ENCODE measurements at regions not wholly inside any gene's neighbourhood (a gene's known extent, or its start where the extent isn't known, plus 50 kb on each side); places are given as distances from the start of the nearest gene placed in this dataset.

GRCh38 chr1:195430826-195431225 is 1177.4 kb downstream of the KCNT2 start:
- no peaks in the 10 kb centered on the region for H3K36me3 Mint-ChIP-seq (ENCODE audit: low read depth)
- no peaks in the 10 kb centered on the region for H3K4me1 Mint-ChIP-seq
- no peaks in the 10 kb centered on the region for H3K27me3 Mint-ChIP-seq
- no peak overlapping the region for H3K4me3 Mint-ChIP-seq
- CTCF ChIA-PET = interaction anchor here (0.6 kb wide), 1 partner anchor 68 kb away, joined by 3 read pairs; no protein-coding TSS in a partner anchor
- POLR2A ChIA-PET = no interaction called here
- no peak overlapping the region for H3K27ac Mint-ChIP-seq
- DNase-seq = no peak
- no peaks in the 10 kb centered on the region for H3K9me3 Mint-ChIP-seq

GRCh38 chr1:195428927-195429326 is 1179.3 kb downstream of the KCNT2 start:
- Mint-ChIP-seq H3K9me3 (no peaks in the 10 kb centered on the region), H3K4me3 (no peak overlapping the region), H3K4me1 (no peaks in the 10 kb centered on the region), H3K36me3 (ENCODE audit: low read depth) (no peaks in the 10 kb centered on the region), H3K27me3 (no peaks in the 10 kb centered on the region), H3K27ac (no peak overlapping the region)
- POLR2A ChIA-PET = interaction anchor here (0.7 kb wide), 1 partner anchor 1283 kb away, joined by 3 read pairs; no protein-coding TSS in a partner anchor
- CTCF ChIA-PET = no interaction called here
- DNase-seq = no peak

DNA sequence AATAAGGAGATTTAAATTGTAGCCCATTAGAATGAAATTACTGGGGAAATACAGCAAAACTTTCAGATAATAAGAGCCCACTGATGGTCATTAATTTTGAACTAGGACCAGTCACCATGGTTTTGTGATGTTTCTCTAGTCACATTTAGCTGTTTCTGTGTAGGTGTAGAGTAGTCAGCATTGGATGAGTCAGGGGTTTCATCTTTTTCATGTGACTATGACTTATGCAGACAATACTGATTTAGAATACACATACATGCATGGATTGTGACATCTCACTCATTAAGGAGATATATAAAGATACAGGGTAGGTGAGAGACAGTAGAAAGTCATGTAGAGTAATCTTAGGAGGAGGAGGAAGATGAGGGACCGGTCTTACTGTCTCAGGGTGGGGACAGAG is 1192.7 kb downstream of the KCNT2 start:
- Mint-ChIP-seq H3K4me3 (no peak overlapping the region), H3K4me1 (no peaks in the 10 kb centered on the region), H3K36me3 (ENCODE audit: low read depth) (no peaks in the 10 kb centered on the region), H3K27ac (no peak overlapping the region), H3K9me3 (no peaks in the 10 kb centered on the region), H3K27me3 (no peaks in the 10 kb centered on the region)
- no peak for DNase-seq
- ChIA-PET POLR2A (no interaction called here), CTCF (no interaction called here)

GRCh38 chr1:195394567-195394966 is 1213.7 kb downstream of the KCNT2 start:
- DNase-seq = no peak
- POLR2A ChIA-PET = no interaction called here
- Mint-ChIP-seq H3K27ac (no peak overlapping the region), H3K9me3 (no peaks in the 10 kb centered on the region), H3K4me1 (no peaks in the 10 kb centered on the region), H3K27me3 (no peaks in the 10 kb centered on the region), H3K36me3 (ENCODE audit: low read depth) (no peaks in the 10 kb centered on the region), H3K4me3 (no peak overlapping the region)
- CTCF ChIA-PET = no interaction called here

DNA sequence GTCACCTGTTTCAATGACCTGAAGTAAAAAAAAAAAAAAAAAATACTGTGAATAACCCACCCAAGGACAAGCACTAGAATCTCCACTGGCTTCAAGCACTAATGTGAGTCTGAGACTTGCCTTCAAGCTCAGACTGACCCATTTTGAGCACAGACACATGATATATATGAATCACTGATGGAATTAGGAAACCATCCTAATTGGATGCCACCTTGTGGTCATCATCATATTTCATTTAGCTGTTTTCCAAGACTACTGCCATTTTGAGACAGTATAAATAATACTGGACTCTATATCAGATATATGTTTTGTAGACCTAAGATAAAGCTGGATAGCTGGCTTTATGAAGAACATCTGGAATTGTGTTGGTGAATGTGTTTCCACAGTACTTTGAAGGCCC is 1232.0 kb downstream of the KCNT2 start:
- no peaks in the 10 kb centered on the region for H3K27me3 Mint-ChIP-seq
- H3K4me1 Mint-ChIP-seq = no peaks in the 10 kb centered on the region
- H3K4me3 Mint-ChIP-seq = no peak overlapping the region
- no peak overlapping the region for H3K27ac Mint-ChIP-seq
- CTCF ChIA-PET = interaction anchor here (0.6 kb wide), 1 partner anchor 15 kb away, joined by 8 read pairs; no protein-coding TSS in a partner anchor
- no peaks in the 10 kb centered on the region for H3K9me3 Mint-ChIP-seq
- POLR2A ChIA-PET = no interaction called here
- no peaks in the 10 kb centered on the region for H3K36me3 Mint-ChIP-seq (ENCODE audit: low read depth)
- DNase-seq = no peak

GRCh38 chr1:195373856-195374255 is 1234.4 kb downstream of the KCNT2 start:
- H3K27ac Mint-ChIP-seq = no peak overlapping the region
- no peak for DNase-seq
- H3K4me3 Mint-ChIP-seq = no peak overlapping the region
- H3K27me3 Mint-ChIP-seq = no peaks in the 10 kb centered on the region
- no peaks in the 10 kb centered on the region for H3K4me1 Mint-ChIP-seq
- H3K36me3 Mint-ChIP-seq (ENCODE audit: low read depth) = no peaks in the 10 kb centered on the region
- H3K9me3 Mint-ChIP-seq = no peaks in the 10 kb centered on the region
- ChIA-PET CTCF (no interaction called here), POLR2A (no interaction called here)

DNA sequence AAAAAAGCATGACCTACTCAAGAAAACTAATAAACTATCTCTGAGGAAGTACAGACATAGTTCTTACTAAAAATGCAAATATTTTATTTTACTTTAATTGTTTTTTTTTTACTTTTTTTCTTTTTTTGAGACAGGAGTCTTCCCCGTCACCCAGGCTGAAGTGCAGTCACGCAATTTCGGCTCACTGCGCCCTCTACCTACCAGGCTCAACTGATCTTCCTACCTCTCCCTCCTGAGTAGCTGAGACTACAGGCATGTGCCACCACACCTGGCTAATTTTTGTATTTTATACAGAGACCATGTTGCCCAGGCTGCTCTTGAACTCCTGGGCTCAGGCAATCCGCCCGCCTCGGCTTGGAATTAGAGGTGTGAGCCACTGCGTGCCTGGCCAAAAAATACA is 1263.1 kb downstream of the KCNT2 start:
- Mint-ChIP-seq H3K27ac (no peak overlapping the region), H3K27me3 (no peaks in the 10 kb centered on the region), H3K36me3 (ENCODE audit: low read depth) (no peaks in the 10 kb centered on the region), H3K4me3 (no peak overlapping the region), H3K9me3 (no peaks in the 10 kb centered on the region), H3K4me1 (no peaks in the 10 kb centered on the region)
- ChIA-PET POLR2A (no interaction called here), CTCF (no interaction called here)
- no peak for DNase-seq

DNA sequence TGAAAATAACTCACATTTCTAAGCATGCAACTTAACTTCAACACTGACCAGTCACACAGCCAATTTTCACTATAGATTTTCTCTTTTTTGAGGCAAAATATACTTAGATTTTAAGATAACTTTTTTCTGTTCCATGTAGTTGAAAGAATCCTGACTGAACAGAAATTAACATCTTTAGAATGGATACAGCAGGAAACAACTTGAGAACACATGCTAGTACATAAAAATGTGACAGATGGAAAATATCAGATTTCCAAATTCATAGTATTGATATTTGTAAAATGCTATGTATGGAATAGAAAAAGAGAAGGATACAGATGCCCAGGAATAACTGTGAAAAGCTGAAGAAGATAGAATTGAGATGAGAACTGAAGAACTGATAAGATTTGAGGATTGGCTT is 1270.6 kb downstream of the KCNT2 start:
- H3K4me3 Mint-ChIP-seq = no peak overlapping the region
- DNase-seq = no peak
- H3K9me3 Mint-ChIP-seq = no peaks in the 10 kb centered on the region
- H3K27me3 Mint-ChIP-seq = no peaks in the 10 kb centered on the region
- ChIA-PET CTCF (no interaction called here), POLR2A (no interaction called here)
- no peak overlapping the region for H3K27ac Mint-ChIP-seq
- no peaks in the 10 kb centered on the region for H3K4me1 Mint-ChIP-seq
- H3K36me3 Mint-ChIP-seq (ENCODE audit: low read depth) = no peaks in the 10 kb centered on the region

GRCh38 chr1:195336812-195337211 is 1271.4 kb downstream of the KCNT2 start:
- POLR2A ChIA-PET = no interaction called here
- CTCF ChIA-PET = no interaction called here
- no peak for DNase-seq
- H3K27me3 Mint-ChIP-seq = no peaks in the 10 kb centered on the region
- H3K36me3 Mint-ChIP-seq (ENCODE audit: low read depth) = no peaks in the 10 kb centered on the region
- no peaks in the 10 kb centered on the region for H3K4me1 Mint-ChIP-seq
- H3K4me3 Mint-ChIP-seq = no peak overlapping the region
- H3K27ac Mint-ChIP-seq = no peak overlapping the region
- no peaks in the 10 kb centered on the region for H3K9me3 Mint-ChIP-seq

GRCh38 chr1:195335541-195335940 is 1272.7 kb downstream of the KCNT2 start:
- no peak overlapping the region for H3K27ac Mint-ChIP-seq
- no peak for DNase-seq
- POLR2A ChIA-PET = no interaction called here
- H3K27me3 Mint-ChIP-seq = no peaks in the 10 kb centered on the region
- H3K4me3 Mint-ChIP-seq = no peak overlapping the region
- H3K4me1 Mint-ChIP-seq = no peaks in the 10 kb centered on the region
- H3K9me3 Mint-ChIP-seq = no peaks in the 10 kb centered on the region
- CTCF ChIA-PET = no interaction called here
- H3K36me3 Mint-ChIP-seq (ENCODE audit: low read depth) = no peaks in the 10 kb centered on the region

GRCh38 chr1:195332102-195332501 is 1276.1 kb downstream of the KCNT2 start:
- no peaks in the 10 kb centered on the region for H3K4me1 Mint-ChIP-seq
- no peaks in the 10 kb centered on the region for H3K9me3 Mint-ChIP-seq
- no peak for DNase-seq
- H3K4me3 Mint-ChIP-seq = no peak overlapping the region
- H3K27me3 Mint-ChIP-seq = no peaks in the 10 kb centered on the region
- CTCF ChIA-PET = no interaction called here
- H3K27ac Mint-ChIP-seq = no peak overlapping the region
- POLR2A ChIA-PET = no interaction called here
- H3K36me3 Mint-ChIP-seq (ENCODE audit: low read depth) = no peaks in the 10 kb centered on the region

GRCh38 chr1:195328681-195329080 is 1279.6 kb downstream of the KCNT2 start:
- DNase-seq = no peak
- no peaks in the 10 kb centered on the region for H3K27me3 Mint-ChIP-seq
- CTCF ChIA-PET = no interaction called here
- no peaks in the 10 kb centered on the region for H3K36me3 Mint-ChIP-seq (ENCODE audit: low read depth)
- H3K27ac Mint-ChIP-seq = no peak overlapping the region
- no peaks in the 10 kb centered on the region for H3K9me3 Mint-ChIP-seq
- no peaks in the 10 kb centered on the region for H3K4me1 Mint-ChIP-seq
- POLR2A ChIA-PET = no interaction called here
- no peak overlapping the region for H3K4me3 Mint-ChIP-seq

DNA sequence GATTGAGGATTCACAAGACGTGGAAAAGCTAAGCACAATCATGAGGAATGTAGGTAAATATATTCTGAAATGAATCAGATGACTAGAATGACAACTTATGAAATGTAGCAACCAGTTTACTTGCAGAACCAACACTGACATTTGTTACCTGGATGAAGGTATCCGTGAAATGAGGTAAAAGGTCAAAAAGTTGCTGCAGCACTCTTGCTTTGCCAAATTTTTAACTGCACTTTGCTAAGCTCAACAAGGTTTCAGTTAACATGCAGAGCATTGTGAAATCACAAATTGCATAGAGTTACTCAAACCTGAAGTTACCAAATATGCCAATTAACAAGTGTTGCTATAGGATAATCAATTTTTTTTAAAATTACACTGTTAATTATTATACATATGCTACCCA is 1280.1 kb downstream of the KCNT2 start:
- DNase-seq = no peak
- H3K36me3 Mint-ChIP-seq (ENCODE audit: low read depth) = no peaks in the 10 kb centered on the region
- H3K9me3 Mint-ChIP-seq = no peaks in the 10 kb centered on the region
- H3K4me3 Mint-ChIP-seq = no peak overlapping the region
- POLR2A ChIA-PET = no interaction called here
- H3K4me1 Mint-ChIP-seq = no peaks in the 10 kb centered on the region
- H3K27ac Mint-ChIP-seq = no peak overlapping the region
- H3K27me3 Mint-ChIP-seq = no peaks in the 10 kb centered on the region
- CTCF ChIA-PET = no interaction called here

- CTCF ChIA-PET = no interaction called here
- no peaks in the 10 kb centered on the region for H3K36me3 Mint-ChIP-seq (ENCODE audit: low read depth)
- no peaks in the 10 kb centered on the region for H3K27me3 Mint-ChIP-seq
- no peak for DNase-seq
- no peaks in the 10 kb centered on the region for H3K4me1 Mint-ChIP-seq
- POLR2A ChIA-PET = no interaction called here
- no peaks in the 10 kb centered on the region for H3K9me3 Mint-ChIP-seq
- no peak overlapping the region for H3K27ac Mint-ChIP-seq
- no peak overlapping the region for H3K4me3 Mint-ChIP-seq
These were observed 1280.9 kb downstream of the KCNT2 start for GRCh38 chr1:195327361-195327760.

GRCh38 chr1:195326325-195326724 is 1281.9 kb downstream of the KCNT2 start:
- Mint-ChIP-seq H3K27me3 (no peaks in the 10 kb centered on the region), H3K27ac (no peak overlapping the region), H3K9me3 (no peaks in the 10 kb centered on the region), H3K36me3 (ENCODE audit: low read depth) (no peaks in the 10 kb centered on the region), H3K4me1 (no peaks in the 10 kb centered on the region), H3K4me3 (no peak overlapping the region)
- no peak for DNase-seq
- POLR2A ChIA-PET = no interaction called here
- CTCF ChIA-PET = interaction anchor here (0.5 kb wide), 1 partner anchor 15 kb away, joined by 3 read pairs; no protein-coding TSS in a partner anchor
